HL-60 (cell line): ENCODE measurements at regions not wholly inside any gene's neighbourhood (a gene's known extent, or its start where the extent isn't known, plus 50 kb on each side); places are given as distances from the start of the nearest gene placed in this dataset.

Experiments
- DNase-seq, 2 experiments: peaks; one replicate each; pipeline ENCODE4 v3.0.0-alpha.2; 2010 to 2020; ENCODE audit warnings: low read depth in 1 of 2, low spot score in 1 of 2
- H3K27ac ChIP-seq: fragments of 250-450 bp; sonication (Bioruptor Pico); replicated peaks from 2 replicates; pipeline ENCODE4 v1.5.1; 2020; ENCODE audit warnings: mild to moderate bottlenecking, moderate library complexity
- H3K27me3 ChIP-seq: fragments of 250-450 bp; sonication (Bioruptor Pico); 2 replicates; pipeline ENCODE4 v1.5.1; 2021; ENCODE audit warnings: mild to moderate bottlenecking, moderate library complexity; ENCODE audit not compliant: insufficient read depth, poor library complexity, severe bottlenecking
- H3K4me3 ChIP-seq: replicated peaks from 2 replicates; pipeline ENCODE4 v1.5.1; 2011; ENCODE audit warnings: mild to moderate bottlenecking, control low read depth, low read length; ENCODE audit not compliant: insufficient read depth
- CTCF ChIP-seq: IDR thresholded peaks from one replicate; pipeline ENCODE4 v1.5.1; 2011; ENCODE audit warnings: low read length, control low read depth, inconsistent platforms; ENCODE audit not compliant: insufficient read depth
- GABPA ChIP-seq: IDR thresholded peaks from 2 replicates; pipeline ENCODE4 v1.6.1; 2012; ENCODE audit warnings: low read depth
- POLR2AphosphoS5 ChIP-seq: IDR thresholded peaks from 2 replicates; pipeline ENCODE4 v1.6.1; 2012; ENCODE audit warnings: low read depth
- REST ChIP-seq: IDR thresholded peaks from 2 replicates; pipeline ENCODE4 v1.6.1; 2012; ENCODE audit warnings: low read depth; ENCODE audit not compliant: insufficient replicate concordance
- SPI1 ChIP-seq: IDR thresholded peaks from 2 replicates; pipeline ENCODE4 v1.6.1; 2012; ENCODE audit warnings: low read depth, mild to moderate bottlenecking, borderline replicate concordance

- no peak overlapping the region for H3K27ac ChIP-seq
These were observed 313.4 kb upstream of the RASGRP1 start for GRCh38 chr15:38878026-38878425.

GRCh38 chr15:38878926-38879325 lies 314.3 kb upstream of the RASGRP1 start:
- Histone ChIP-seq H3K27me3 (no peaks in the 10 kb centered on the region), H3K27ac (no peak overlapping the region), H3K4me3 (no peak overlapping the region)
- TF ChIP-seq CTCF (no peak), SPI1 (no peak)
- DNase-seq: no peak

More at GRCh38 chr15:38878026-38878425, 313.4 kb upstream of the RASGRP1 start:
- no peak for DNase-seq
- no peaks in the 10 kb centered on the region for H3K27me3 ChIP-seq
- TF ChIP-seq CTCF (no peak), POLR2AphosphoS5 (no peak), REST (no peak), SPI1 (no peak), GABPA (no peak)
- H3K4me3 ChIP-seq: no peak overlapping the region

- Histone ChIP-seq H3K27me3 (no peaks in the 10 kb centered on the region), H3K4me3 (no peak overlapping the region), H3K27ac (no peak overlapping the region)
- DNase-seq: no peak
- TF ChIP-seq POLR2AphosphoS5 (no peak), REST (no peak), SPI1 (no peak), GABPA (no peak), CTCF (no peak)
These were observed 315.4 kb upstream of the RASGRP1 start for GRCh38 chr15:38879909-38880471.

GRCh38 chr15:38882221-38882620 lies 317.6 kb upstream of the RASGRP1 start:
- no peak overlapping the region for H3K27ac ChIP-seq

More at GRCh38 chr15:38882221-38882620, 317.6 kb upstream of the RASGRP1 start:
- Histone ChIP-seq H3K27me3 (no peaks in the 10 kb centered on the region), H3K4me3 (no peak overlapping the region)
- no peak for TF ChIP-seq REST
- TF ChIP-seq POLR2AphosphoS5: no peak
- no peak for TF ChIP-seq CTCF
- no peak for TF ChIP-seq GABPA
- no peak for TF ChIP-seq SPI1
- no peak for DNase-seq
